ENCODE measurements at regions not wholly inside any gene's neighbourhood (a gene's known extent, or its start where the extent isn't known, plus 50 kb on each side); places are given as distances from the start of the nearest gene placed in this dataset.

GRCh38 chr22:44589831-44590230, 91.8 kb upstream of the RTL6 start:
- no peaks in the 10 kb centered on the region for H3K79me2 ChIP-seq (ENCODE audit: insufficient read depth, low read length)
- H3K4me3 Mint-ChIP-seq (ENCODE audit: unreplicated experiment) = no peak overlapping the region
- H3K9me3 ChIP-seq (ENCODE audit: insufficient read depth, low read depth, low read length) = no peaks in the 10 kb centered on the region
- no peaks in the 10 kb centered on the region for H4K20me1 ChIP-seq (ENCODE audit: insufficient read depth, low read length)
- peaks cover 22% of the 10 kb centered on the region for H3K27me3 ChIP-seq (ENCODE audit: insufficient read depth, low read length)
- DNase-seq (ENCODE audit: low read depth) = no peak
- H3K4me3 ChIP-seq (ENCODE audit: insufficient read depth, low read depth, low read length) = no peak overlapping the region
- peaks cover 10% of the 10 kb centered on the region for H3K9me3 Mint-ChIP-seq (ENCODE audit: unreplicated experiment)
- no peaks in the 10 kb centered on the region for H3K36me3 ChIP-seq (ENCODE audit: insufficient read depth, low read length)
- H3K36me3 Mint-ChIP-seq (ENCODE audit: low read depth, unreplicated experiment) = peaks cover 2% of the 10 kb centered on the region
- no peak overlapping the region for H3K27ac Mint-ChIP-seq (ENCODE audit: unreplicated experiment)
- H3K4me2 ChIP-seq (ENCODE audit: low read length) = no peak overlapping the region
- TF ChIP-seq EZH2 (IDR thresholded peaks at IDR 0.05; ENCODE audit: insufficient read depth, low read length) (no peak), CTCF (IDR thresholded peaks at IDR 0.05; ENCODE audit: insufficient read depth, low read depth, low read length) (no peak)
- no peak overlapping the region for H2AFZ ChIP-seq (ENCODE audit: low read depth, low read length)
- peaks cover 38% of the 10 kb centered on the region for H3K27me3 Mint-ChIP-seq (ENCODE audit: low read depth, unreplicated experiment)
- H3K4me1 Mint-ChIP-seq (ENCODE audit: low read depth, unreplicated experiment) = peaks cover under 1% of the 10 kb centered on the region
- H3K27ac ChIP-seq (ENCODE audit: low read depth, low read length) = no peak overlapping the region
- FAIRE-seq = no peak
- H3K9ac ChIP-seq (ENCODE audit: low read length) = no peak overlapping the region
- H3K4me1 ChIP-seq (ENCODE audit: insufficient read depth, low read length) = no peaks in the 10 kb centered on the region

- H3K4me3 ChIP-seq (ENCODE audit: insufficient read depth, low read depth, low read length) = no peak overlapping the region
- no peak for DNase-seq (ENCODE audit: low read depth)
- H3K27me3 Mint-ChIP-seq (ENCODE audit: low read depth, unreplicated experiment) = peaks cover 44% of the 10 kb centered on the region
- no peaks in the 10 kb centered on the region for H3K4me1 Mint-ChIP-seq (ENCODE audit: low read depth, unreplicated experiment)
- no peaks in the 10 kb centered on the region for H3K4me1 ChIP-seq (ENCODE audit: insufficient read depth, low read length)
- peaks cover 2% of the 10 kb centered on the region for H3K36me3 Mint-ChIP-seq (ENCODE audit: low read depth, unreplicated experiment)
- no peak overlapping the region for H2AFZ ChIP-seq (ENCODE audit: low read depth, low read length)
- no peaks in the 10 kb centered on the region for H4K20me1 ChIP-seq (ENCODE audit: insufficient read depth, low read length)
- no peak overlapping the region for H3K9ac ChIP-seq (ENCODE audit: low read length)
- no peak overlapping the region for H3K27ac Mint-ChIP-seq (ENCODE audit: unreplicated experiment)
- no peaks in the 10 kb centered on the region for H3K9me3 ChIP-seq (ENCODE audit: insufficient read depth, low read depth, low read length)
- TF ChIP-seq EZH2 (IDR thresholded peaks at IDR 0.05; ENCODE audit: insufficient read depth, low read length) (no peak), CTCF (IDR thresholded peaks at IDR 0.05; ENCODE audit: insufficient read depth, low read depth, low read length) (no peak)
- peaks cover 10% of the 10 kb centered on the region for H3K9me3 Mint-ChIP-seq (ENCODE audit: unreplicated experiment)
- no peak overlapping the region for H3K4me3 Mint-ChIP-seq (ENCODE audit: unreplicated experiment)
- H3K36me3 ChIP-seq (ENCODE audit: insufficient read depth, low read length) = no peaks in the 10 kb centered on the region
- no peak overlapping the region for H3K4me2 ChIP-seq (ENCODE audit: low read length)
- FAIRE-seq = no peak
- no peaks in the 10 kb centered on the region for H3K79me2 ChIP-seq (ENCODE audit: insufficient read depth, low read length)
- peaks cover 20% of the 10 kb centered on the region for H3K27me3 ChIP-seq (ENCODE audit: insufficient read depth, low read length)
- no peak overlapping the region for H3K27ac ChIP-seq (ENCODE audit: low read depth, low read length)
Observed at GRCh38 chr22:44588348-44588747, 90.3 kb upstream of the RTL6 start.

DNA sequence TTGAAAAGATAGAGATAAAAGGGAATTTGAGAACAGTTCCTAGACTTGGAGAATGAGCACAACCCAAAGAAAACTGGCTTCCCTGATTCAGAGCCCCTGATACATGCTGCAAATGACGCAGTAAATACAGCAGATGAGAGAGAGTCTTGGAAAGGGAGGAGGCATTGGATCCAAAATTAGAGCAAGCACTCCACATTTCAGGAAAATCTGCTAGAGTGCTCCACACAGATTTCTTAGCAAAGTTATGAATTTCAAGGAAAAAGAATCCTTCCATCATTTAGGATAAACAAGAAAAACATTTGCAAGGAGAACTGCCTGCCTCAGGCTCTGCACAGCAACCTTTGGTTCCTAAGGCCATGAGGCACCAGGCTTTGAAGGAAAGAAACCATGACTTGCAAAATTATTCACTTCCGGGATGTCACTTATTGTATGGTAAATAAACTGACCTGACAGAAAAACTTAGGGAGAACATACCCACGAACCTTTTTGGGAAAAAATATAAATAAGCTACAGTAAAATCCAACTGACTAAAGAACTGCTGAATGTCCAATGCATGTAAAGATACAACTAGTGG, 89.8 kb upstream of the RTL6 start:
- H3K27me3 Mint-ChIP-seq (ENCODE audit: low read depth, unreplicated experiment) = peaks cover 49% of the 10 kb centered on the region
- no peak for FAIRE-seq

More for the DNA sequence above, 89.8 kb upstream of the RTL6 start:
- Histone ChIP-seq H3K36me3 (ENCODE audit: insufficient read depth, low read length) (no peaks in the 10 kb centered on the region), H3K9ac (ENCODE audit: low read length) (no peak overlapping the region), H3K9me3 (ENCODE audit: insufficient read depth, low read depth, low read length) (no peaks in the 10 kb centered on the region), H3K79me2 (ENCODE audit: insufficient read depth, low read length) (no peaks in the 10 kb centered on the region), H3K4me3 (ENCODE audit: insufficient read depth, low read depth, low read length) (no peak overlapping the region), H2AFZ (ENCODE audit: low read depth, low read length) (no peak overlapping the region), H3K27ac (ENCODE audit: low read depth, low read length) (no peak overlapping the region), H3K4me2 (ENCODE audit: low read length) (no peak overlapping the region), H4K20me1 (ENCODE audit: insufficient read depth, low read length) (no peaks in the 10 kb centered on the region), H3K27me3 (ENCODE audit: insufficient read depth, low read length) (peaks cover 20% of the 10 kb centered on the region), H3K4me1 (ENCODE audit: insufficient read depth, low read length) (no peaks in the 10 kb centered on the region)
- H3K36me3 Mint-ChIP-seq (ENCODE audit: low read depth, unreplicated experiment) = peaks cover 2% of the 10 kb centered on the region
- no peak for TF ChIP-seq CTCF (IDR thresholded peaks at IDR 0.05; ENCODE audit: insufficient read depth, low read depth, low read length)
- no peak for TF ChIP-seq EZH2 (IDR thresholded peaks at IDR 0.05; ENCODE audit: insufficient read depth, low read length)
- H3K4me3 Mint-ChIP-seq (ENCODE audit: unreplicated experiment) = no peak overlapping the region
- peaks cover 11% of the 10 kb centered on the region for H3K9me3 Mint-ChIP-seq (ENCODE audit: unreplicated experiment)
- H3K4me1 Mint-ChIP-seq (ENCODE audit: low read depth, unreplicated experiment) = no peaks in the 10 kb centered on the region
- DNase-seq (ENCODE audit: low read depth) = no peak
- no peak overlapping the region for H3K27ac Mint-ChIP-seq (ENCODE audit: unreplicated experiment)

Measured in astrocyte (in vitro differentiated cells and primary cell).